Stimulated activated CD4-positive, alpha-beta T cell treated with anti-CD3 and anti-CD28 coated beads, Interleukin-4, amount 100 ng/mL, for 1 hour (primary cell): ENCODE measurements at regions not wholly inside any gene's neighbourhood (a gene's known extent, or its start where the extent isn't known, plus 50 kb on each side); places are given as distances from the start of the nearest gene placed in this dataset.

ENCODE experiments used
- DNase-seq: peaks from one replicate; pipeline ENCODE4 v3.0.0-alpha.2; 2020

DNA sequence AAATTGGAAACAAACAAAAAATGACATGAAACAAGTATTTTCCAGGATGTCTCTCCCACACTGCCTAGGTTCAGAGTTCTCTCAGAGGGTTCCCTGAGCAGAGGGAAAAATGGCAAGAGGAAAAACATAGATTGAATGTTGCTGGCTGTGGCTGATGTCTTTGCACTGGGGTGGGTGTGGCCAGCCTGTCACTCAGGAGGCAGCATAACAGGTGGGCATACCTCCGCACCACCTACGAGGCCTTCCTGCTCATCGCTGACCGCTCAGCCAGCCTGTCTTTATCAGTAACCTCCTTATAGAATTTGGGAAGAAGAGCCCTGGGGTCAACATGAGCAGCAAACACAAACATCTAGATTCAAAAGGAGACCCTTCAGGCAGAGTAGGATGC, 216.6 kb upstream of the UMPS start:
- DNase-seq: no peak

DNA sequence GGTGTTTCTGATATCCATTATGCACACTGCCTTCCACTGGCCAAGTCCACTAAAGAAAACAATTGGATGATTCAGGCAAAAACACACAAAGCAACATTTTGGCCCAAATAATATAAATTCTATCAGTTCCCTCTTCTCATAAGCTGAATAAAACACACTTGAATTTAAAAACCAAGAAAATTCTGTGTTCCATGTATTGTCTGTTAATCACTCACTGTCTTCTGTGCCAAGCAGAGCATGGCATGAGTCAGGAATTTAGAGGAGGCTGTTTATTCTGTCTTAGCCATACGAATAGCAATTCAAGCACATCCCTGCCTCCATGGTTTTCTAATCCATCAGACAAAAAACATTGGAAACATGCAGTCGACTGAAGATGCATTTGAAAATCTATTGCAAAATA, 215.6 kb upstream of the UMPS start:
- no peak for DNase-seq

DNA sequence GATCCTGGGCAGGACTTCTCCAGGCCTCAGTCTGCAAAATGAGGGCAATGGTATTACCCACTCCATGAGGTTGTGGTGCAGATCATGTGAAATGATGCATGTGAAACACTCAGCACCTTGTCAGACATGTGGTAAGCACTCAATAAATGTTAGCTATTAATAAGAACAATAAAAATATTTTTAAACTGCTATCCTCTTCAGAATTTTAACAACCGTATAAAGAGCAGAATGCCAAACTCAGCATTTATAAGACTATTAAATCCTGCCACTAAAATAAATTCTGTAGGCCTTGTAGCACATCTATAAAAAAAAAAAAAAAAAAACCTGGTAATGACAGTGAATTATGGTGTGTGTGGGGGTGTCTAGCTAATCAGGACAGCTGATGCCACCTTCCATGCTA, 213.9 kb upstream of the UMPS start:
- DNase-seq: no peak

DNA sequence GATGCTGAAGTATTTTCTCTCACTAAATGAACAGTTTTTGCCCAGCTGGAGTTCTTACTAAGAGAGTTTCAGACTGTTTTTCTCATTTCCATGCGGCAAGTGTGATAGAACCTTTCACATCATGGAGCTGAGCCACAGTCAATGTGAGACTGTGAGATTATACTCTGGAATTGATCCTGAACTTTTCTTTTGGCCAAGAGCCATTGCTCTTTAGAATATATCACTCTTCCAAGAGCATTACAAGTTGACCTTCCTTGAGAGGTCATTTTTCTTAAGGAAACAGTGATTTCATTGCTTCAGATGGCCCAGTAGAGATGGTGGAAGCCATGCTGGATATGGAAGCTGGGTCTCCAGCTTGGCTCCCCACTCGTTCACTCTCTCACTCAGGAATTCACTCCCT, 212.9 kb upstream of the UMPS start:
- DNase-seq: no peak

DNA sequence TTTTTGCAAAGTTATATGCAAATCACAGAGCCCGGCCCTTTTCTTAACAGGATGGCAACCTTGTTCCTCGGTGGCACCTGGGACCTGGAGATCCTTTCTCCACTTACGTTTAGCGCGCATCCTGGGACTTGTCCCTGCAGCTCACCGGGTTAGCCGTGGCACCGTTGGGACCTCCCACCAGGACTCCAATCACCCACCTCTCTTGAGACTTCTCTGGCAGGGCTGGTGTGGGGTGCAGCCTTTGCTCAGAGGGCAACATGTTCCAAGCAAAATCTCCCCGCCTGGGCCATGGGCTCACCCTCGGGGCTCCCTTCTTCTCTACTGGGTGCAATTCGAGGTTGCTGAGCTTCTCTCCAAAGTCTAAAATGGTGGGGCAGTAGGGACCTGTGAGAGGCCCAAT, 211.9 kb upstream of the UMPS start:
- no peak for DNase-seq

DNA sequence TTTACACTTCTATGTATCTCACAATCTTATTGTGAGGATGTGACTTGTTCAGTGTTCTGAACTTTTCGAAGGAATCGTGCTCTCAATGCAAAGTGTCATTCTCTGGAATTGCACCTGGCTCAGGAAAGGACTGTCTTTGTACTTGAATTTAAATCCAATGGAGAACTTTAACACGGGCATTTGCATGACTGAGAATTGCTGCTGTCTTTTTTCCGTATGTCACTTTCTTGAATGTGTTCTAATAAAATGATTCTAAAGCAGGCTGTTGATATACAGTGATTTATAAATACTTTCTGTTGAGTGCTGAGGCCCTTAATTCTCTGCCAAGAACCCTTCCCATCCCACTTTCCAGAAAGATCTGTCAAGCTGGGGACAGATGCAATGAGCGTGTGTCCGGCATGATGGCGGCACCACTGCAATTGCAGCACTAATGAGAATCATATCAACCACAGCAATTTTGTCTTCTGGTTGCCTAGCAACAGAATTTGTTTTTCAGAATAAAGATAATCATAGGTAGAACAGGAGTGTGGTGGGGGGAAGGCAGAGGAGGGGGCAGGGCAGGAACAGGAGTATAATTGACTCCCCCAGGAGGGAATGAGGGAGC, 210.6 kb upstream of the UMPS start:
- DNase-seq: no peak

DNA sequence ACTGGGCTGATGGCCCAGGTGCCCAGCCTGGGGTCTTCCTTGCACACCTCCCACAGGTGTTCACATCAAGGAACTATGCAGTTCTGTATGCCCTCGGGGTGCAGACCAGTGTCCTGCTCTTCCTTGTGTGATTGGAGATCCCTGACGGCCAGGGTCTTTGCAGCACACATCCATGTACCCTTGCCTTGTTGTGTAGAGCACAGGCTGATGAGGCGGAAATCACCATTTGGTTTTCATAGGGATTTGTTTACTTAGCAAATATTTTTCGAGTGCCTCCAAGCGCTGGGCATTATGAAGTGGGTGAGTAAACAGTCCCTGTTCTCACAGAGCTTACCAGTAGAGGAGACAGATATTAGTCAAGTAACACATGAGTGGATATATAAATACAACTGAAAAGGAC, 209.3 kb upstream of the UMPS start:
- no peak for DNase-seq

DNA sequence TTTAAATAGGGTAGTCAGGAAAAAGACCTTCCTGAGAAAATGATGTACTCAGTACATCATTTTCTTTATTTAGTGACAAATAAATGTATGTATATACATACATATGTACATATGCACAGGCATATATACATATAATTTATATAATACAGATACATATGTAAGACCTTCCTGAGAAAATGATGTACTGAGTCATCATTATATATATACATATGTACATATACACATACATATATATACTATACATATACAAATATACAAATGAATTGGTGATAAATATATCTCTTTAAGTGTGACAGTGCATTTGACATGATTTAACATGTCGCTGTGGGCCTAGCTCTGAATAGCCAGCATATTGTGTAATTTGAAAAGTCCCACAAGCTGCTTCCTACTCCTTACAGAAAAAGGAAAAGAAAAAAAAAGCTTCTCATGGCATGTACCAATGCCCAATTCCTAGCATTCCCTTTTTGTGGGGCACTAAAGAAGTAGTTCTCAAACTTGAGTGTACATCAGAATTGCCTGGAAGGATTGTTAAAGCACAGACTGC, 208.1 kb upstream of the UMPS start:
- DNase-seq: no peak

DNA sequence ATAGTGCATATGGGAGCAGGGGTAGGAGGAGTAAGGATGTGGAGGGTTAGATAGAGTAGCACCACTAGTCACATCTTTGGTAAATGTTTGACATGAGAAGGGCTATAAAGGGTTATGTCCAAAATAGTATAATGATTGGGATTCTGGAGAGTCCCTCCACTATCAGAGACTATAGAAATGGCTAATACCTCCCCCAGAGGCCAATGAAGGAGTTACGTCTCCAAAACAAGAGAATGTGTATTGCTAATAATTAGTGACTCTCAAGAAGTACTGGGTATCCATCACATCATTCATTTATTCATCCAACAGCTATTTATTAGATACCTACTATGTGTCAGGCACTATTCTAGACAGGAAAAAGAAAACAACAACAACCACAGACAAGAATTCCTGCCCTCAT, 203.7 kb upstream of the UMPS start:
- DNase-seq: no peak

DNA sequence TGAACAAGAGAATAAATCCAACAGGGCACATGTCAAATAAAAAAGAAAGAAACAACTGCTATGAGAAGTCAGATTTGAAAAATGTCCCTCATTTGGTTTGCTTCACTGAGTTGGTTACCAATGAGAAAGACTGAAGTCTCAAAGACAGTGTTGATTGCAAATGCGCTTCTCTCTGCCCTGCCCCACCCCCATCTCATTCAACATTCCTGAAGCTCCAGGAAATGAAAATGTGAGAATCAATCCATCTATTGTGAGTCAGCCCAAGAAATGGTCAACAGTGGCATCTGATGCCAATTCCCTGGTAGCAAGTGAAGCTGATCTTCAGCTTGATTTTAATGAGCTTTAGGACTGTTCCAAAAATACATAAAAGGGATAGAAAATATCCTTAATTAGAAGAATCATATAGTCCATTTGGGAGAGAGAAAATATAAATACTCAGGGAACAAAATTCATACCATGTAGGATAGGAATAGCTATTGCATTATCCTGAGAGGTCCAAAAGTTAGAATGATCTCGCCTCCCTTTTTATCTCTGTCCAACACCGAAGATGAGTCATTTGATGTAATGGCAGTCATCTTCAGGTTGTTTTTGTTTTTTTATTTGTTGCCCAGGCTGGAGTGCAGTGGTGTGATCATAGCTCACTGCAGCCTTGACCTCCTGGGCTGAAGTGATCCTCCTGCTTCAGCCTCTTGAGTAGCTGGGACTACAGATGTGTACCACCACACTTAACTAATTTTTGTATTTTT, 200.3 kb upstream of the UMPS start:
- no peak for DNase-seq

DNA sequence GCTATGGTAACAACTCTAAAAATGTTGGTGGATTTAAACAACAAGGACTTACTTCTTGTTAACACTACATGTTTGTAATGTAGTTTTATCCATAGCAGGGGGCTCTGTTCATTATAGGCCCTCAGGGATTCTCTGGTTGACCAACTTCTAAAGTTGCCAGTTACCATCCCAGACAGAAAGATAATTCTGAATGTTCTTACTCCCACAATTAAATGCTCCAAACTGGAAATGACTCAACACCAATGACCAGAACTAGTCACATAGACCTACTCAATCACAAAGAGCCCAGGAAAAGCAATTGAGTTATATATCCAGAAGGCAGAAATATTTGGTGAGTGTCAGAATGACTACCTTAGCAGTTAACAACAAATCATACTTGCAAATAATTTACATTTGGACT, 199.3 kb upstream of the UMPS start:
- no peak for DNase-seq

DNA sequence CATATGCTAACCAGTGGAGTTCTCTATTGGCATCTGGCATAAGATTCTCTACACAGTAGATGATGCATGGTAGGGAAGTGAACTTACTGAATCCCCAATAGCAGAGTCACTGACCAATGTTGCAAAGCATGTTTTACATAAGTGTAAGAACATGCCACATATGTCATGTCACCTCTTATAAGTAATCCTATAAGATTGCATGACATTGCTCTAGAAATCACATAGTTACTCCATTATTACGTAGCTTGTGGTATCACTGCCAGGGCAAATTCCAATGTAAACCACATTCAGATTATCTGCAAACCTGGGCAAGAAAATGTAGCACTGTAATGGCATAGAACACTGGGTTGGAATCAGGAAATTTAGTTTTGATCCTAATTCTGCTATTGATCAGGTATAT, 198.2 kb upstream of the UMPS start:
- no peak for DNase-seq

DNA sequence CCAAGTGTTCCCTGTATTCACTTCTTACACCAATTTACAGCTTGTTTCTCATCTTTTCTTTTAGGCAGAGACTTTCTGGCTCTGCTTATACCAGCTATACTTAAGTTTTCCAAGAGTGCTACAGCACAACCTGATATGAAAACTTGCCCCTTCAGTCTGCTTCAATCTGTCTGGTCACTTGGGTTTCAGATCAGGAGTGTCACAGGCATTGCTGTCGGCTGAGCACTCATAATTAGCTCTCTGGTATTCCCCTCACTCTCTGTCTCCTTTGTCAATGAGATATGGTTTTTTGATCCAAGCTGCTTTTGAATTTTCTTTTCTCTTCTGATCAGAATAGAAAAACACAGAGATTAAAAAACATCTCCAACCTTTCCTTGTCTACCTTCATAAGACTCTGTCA, 194.9 kb upstream of the UMPS start:
- DNase-seq: no peak

DNA sequence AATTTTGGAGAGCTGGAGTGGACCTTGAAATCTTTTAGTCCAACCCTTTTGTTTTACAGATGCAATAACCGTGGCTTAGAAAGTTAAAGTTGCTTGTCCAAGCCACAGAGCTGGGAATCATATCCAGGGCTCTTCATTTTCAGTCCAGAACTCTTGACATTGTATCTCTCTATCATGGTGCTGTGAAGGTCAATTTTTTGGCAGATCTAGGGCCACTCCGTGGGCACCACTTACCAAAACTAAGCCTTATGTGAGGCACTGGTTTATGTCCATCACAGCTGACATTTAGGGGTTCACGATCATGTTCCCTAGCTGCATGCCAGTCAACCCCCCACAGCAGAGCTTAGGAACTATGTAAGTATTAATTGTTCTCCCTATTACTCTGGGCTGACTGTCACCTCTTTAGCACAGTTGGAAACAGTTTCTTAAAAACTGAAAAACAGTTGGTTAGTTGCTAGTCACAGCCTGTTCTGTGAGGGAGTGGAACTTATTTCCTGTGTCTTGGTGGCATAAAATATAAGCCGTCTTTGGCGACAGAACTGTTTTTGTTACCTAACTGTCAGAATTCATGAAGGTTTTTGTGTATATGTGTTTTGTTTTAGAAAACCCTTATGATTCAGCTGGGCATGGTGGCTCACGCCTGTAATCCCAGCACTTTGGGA, 189.6 kb upstream of the UMPS start:
- no peak for DNase-seq

DNA sequence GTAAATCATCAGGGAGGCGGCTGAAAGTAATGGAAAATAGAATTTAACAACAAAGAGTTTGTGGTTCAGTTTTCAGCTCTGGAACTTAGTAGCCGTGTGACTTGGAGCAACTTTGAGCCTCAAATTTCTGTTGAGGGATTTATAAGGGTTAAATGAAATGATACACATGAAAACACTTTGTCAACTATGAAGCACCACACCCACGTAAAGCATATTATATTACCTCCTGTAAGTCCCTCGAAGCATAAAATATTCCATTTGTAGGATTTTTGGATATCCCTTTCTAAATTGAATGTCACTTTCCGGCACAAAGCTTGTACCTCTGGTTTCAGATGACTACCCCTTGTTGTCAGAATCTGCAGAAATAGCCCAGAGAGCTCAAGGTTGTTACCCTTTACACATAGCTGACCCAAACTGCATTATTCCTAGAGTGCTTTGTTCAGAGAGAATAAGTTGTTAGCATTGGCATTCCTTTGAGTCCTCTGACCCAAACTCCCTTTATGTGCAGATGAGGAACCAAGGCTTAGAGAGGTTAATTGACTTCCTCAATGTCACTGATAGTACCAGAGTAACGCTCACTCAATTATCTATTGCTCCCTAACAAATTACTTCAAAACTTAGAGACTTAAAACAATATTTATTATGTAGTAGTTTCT, 187.9 kb upstream of the UMPS start:
- DNase-seq: no peak

DNA sequence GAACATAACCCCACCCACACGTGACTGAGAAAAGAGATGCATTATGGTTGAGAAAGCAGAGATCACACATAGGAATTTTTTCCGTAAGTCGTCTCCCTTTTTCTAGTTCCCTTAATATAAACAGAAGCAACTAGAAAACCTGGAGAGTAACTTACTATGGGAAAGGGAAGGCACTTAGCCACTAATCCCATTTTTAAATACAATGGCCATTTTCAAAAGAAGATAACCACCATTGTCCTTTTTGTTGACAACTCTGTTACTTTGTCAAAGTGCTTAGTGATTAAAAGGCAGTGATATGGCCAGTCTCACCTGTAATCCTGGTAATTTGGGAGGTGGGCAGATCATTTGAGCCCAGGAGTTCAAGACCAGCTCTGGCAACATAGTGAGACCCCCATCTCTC, 184.4 kb upstream of the UMPS start:
- no peak for DNase-seq

DNA sequence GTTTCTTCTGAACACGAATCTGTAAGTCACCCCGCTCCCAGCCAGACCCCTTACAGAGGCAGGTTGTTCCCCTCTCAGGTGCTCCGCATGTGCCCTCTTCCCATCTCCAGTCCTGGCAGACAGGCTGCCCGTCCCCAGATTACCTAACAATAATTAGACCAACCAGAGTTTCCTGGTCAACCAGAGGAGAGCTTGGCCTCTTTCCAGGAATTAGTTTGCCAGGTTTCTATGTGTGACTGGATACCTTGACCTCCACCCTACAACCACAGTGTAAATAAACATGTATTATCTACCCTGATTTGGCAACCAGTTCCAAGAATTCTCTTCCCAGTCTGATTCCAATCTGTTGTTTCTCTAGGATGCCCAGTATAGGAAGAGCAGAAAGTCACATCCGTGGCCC, 178.0 kb upstream of the UMPS start:
- DNase-seq: no peak

DNA sequence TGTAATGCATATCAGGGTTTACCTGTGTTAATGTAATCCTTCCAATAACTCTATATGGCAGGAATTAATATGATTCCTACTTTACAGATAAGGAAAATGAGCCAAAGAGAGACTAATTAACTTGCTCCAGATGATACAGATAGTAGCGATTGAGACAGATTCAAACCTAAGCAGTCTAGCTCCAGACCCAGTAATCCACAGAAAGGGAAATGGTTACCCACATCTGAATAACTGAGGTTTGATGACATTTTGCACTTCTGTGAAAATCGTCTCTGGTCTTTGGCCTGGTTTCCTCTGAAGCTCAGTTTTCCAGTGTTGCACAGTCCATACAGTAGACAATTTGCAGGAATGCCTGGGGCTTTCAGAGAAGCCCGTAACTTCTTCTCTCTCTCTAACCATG, 177.1 kb upstream of the UMPS start:
- DNase-seq: no peak

DNA sequence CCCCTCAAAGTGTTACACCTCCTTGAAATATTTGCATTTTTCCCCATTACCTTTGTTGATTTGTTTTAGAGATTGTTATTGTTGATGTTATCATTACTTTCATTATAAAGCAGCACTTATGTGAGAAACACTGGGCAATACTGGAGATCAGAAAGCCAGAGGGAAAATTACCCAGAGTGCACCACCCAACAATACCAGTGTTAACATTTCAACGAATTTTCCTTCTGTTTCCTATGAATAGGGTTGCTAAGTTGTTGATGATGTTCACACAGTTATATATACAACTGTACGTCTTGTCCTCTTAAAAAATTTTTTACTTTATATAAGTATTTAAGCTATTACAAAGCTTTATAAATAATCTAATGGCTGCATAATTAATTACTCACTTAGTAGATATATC, 173.6 kb upstream of the UMPS start:
- DNase-seq: no peak

DNA sequence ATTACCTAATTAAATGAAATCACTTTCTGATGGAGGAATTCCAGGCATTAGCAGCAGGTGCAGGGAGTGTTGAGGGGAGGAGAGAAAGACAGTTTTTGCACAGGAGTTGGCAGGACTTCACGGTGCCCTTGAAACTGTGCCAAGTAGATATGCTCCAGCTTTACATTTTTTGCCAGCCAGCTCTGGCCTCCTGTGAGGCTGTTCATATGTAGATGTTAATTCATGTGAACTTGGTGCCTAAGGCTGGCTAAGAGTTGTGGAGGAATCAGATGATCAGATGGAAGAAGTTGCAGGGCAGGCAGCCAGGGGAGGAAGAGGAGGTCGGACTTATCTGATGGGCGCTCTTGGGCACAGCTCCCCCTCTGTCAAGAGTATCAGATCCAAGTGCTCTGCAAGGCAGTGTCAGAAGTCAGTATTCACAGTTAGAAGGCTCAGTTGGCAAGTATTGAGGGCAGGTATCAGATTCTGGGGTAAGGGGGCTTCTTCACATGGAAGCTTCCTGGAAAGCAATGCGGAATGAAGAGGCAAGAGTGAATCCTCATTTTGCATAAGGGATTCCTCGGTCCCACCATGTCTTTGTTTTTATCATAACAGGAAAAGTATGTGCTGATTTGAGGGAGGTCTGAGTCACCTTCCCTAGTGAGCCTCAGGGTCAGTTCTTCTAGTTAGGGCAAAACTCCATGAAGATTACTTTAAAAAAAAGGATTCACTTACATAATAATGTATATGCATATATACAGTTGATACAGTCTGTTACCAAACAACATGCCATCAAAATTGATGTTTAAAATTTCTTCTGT, 172.6 kb upstream of the UMPS start:
- DNase-seq: no peak

DNA sequence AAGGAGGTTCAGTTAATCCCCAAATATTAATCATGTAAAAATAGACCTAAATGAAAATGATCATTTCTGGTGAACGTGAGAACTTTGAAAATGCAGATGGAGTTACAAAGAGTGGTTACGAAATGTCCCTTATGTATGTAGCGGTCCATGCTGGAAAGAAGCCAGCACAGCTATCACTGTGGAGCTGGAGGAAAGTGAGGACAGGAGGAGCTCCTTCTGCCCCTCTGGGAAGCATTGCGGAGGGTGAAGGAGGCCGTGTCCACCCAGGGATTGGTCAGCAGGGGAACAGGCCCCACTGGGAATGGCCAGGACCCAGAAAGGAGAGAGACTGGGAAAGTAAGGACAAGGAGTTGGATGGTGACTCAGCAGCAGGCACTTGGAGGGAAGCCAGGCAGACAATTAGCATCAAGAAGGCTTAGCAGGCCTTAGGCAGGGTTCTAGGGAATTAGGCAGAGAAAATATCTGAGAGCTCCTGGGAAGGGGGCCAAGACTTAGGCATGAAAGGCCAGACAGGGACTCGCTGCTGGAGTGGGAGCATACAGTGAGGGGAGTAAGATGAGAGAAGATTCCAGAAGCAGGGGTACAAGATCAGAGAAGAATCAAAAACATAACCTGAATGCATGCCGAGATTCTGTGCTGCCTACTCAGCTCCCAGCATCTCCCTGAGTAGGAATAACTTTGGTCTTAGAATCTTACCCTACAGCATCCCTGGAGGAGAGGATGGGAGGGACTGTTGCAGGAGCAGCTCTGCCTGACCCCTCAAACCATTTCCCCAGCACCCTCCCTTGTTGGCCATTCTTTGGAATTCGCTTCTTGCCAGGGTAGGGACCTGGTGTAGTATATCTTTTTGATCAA, 171.0 kb upstream of the UMPS start:
- no peak for DNase-seq
